Smooth muscle cell (in vitro differentiated cells): ENCODE measurements at regions not wholly inside any gene's neighbourhood (a gene's known extent, or its start where the extent isn't known, plus 50 kb on each side); places are given as distances from the start of the nearest gene placed in this dataset.
A peak's percentile ranks its signal among the peaks of the same experiment; 100 is the strongest.

Experiments used
- DNase-seq: peaks from one replicate; lab custom pipeline; 2025; ENCODE audit not compliant: unreplicated experiment; lab: John Stamatoyannopoulos, UW
- H2AFZ ChIP-seq: fragments of 200-600 bp; sonication (generic); 2 replicates; pipeline ENCODE4 v1.6.0; 2016; ENCODE audit warnings: antibody characterized with exemption, low read depth, mild to moderate bottlenecking
- H3F3A ChIP-seq: fragments of 200-600 bp; sonication (generic); 2 replicates; pipeline ENCODE4 v1.6.0; 2017; ENCODE audit warnings: antibody characterized with exemption, low read depth
- H3K27ac ChIP-seq: fragments of 200-600 bp; sonication (generic); 2 replicates; pipeline ENCODE4 v1.5.1; 2016; ENCODE audit warnings: low read depth, mild to moderate bottlenecking
- H3K27me3 ChIP-seq: fragments of 200-600 bp; sonication (generic); 2 replicates; pipeline ENCODE4 v1.6.1; 2016; ENCODE audit warnings: low read depth, mild to moderate bottlenecking
- H3K36me3 ChIP-seq: fragments of 200-600 bp; sonication (generic); 2 replicates; pipeline ENCODE4 v1.5.1; 2016; ENCODE audit warnings: low read depth
- H3K4me1 ChIP-seq: fragments of 200-600 bp; sonication (generic); 2 replicates; pipeline ENCODE4 v1.5.1; 2016; ENCODE audit warnings: low read depth
- H3K4me2 ChIP-seq: fragments of 200-600 bp; sonication (generic); 2 replicates; pipeline ENCODE4 v1.6.0; 2016; ENCODE audit warnings: mild to moderate bottlenecking
- H3K4me3 ChIP-seq: fragments of 200-600 bp; sonication (generic); 2 replicates; pipeline ENCODE4 v1.5.1; 2016; ENCODE audit warnings: mild to moderate bottlenecking
- H3K79me2 ChIP-seq: fragments of 200-600 bp; sonication (generic); 2 replicates; pipeline ENCODE4 v1.6.0; 2016; ENCODE audit warnings: low read depth, mild to moderate bottlenecking
- H3K9ac ChIP-seq: fragments of 200-600 bp; sonication (generic); 2 replicates; pipeline ENCODE4 v1.6.0; 2016; ENCODE audit warnings: low read depth
- H3K9me3 ChIP-seq: fragments of 200-600 bp; sonication (generic); replicated peaks from 2 replicates; pipeline ENCODE4 v1.5.1; 2016; ENCODE audit warnings: low read depth
- H4K20me1 ChIP-seq: fragments of 200-600 bp; sonication (generic); 2 replicates; pipeline ENCODE4 v1.6.0; 2016; ENCODE audit warnings: low read depth
- WGBS: methylation state at CpG from one replicate; pipeline ENCODE4 v1.1.7; 2016; ENCODE audit warnings: low lambda C conversion rate; 5-methylcytosine and 5-hydroxymethylcytosine counted together
- TF ChIP-seq, protein P1 (sequence below): fragments of 200-600 bp; sonication (generic); IDR thresholded peaks from 2 replicates; pipeline ENCODE4 v1.5.1; 2017; ENCODE audit warnings: borderline replicate concordance, mild to moderate bottlenecking, antibody characterized with exemption; ENCODE audit not compliant: insufficient read depth, poor library complexity, severe bottlenecking

DNA sequence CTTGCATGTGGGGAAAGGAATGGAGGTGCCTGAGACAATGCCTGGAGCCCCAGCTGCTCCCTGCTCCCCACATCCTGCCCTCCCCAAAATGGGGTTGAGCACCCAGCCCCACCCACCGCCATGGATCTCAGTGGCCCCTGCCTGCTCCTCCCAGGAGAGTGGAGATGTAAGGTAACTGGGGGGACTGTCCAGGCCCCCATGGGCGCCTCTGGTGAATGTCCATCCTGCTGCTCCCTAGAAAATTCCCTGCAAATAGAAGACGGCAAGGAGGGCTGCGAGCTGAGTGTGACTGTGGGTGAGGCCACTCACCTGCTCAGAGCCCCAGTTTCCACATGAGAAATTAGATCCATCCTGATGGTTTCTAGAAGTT, 101.6 kb downstream of the RAMP3 start:
- no peak overlapping the region for H2AFZ ChIP-seq
- H3K9ac ChIP-seq = no peak overlapping the region
- no peaks in the 10 kb centered on the region for H3F3A ChIP-seq
- H3K4me2 ChIP-seq = no peak overlapping the region
- peaks cover 11% of the 10 kb centered on the region for H3K27me3 ChIP-seq
- H3K79me2 ChIP-seq = no peaks in the 10 kb centered on the region
- no peaks in the 10 kb centered on the region for H3K9me3 ChIP-seq
- no peak overlapping the region for H3K27ac ChIP-seq
- TF ChIP-seq, protein P1, sequence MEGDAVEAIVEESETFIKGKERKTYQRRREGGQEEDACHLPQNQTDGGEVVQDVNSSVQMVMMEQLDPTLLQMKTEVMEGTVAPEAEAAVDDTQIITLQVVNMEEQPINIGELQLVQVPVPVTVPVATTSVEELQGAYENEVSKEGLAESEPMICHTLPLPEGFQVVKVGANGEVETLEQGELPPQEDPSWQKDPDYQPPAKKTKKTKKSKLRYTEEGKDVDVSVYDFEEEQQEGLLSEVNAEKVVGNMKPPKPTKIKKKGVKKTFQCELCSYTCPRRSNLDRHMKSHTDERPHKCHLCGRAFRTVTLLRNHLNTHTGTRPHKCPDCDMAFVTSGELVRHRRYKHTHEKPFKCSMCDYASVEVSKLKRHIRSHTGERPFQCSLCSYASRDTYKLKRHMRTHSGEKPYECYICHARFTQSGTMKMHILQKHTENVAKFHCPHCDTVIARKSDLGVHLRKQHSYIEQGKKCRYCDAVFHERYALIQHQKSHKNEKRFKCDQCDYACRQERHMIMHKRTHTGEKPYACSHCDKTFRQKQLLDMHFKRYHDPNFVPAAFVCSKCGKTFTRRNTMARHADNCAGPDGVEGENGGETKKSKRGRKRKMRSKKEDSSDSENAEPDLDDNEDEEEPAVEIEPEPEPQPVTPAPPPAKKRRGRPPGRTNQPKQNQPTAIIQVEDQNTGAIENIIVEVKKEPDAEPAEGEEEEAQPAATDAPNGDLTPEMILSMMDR = no peak
- H3K36me3 ChIP-seq = no peaks in the 10 kb centered on the region
- no peak overlapping the region for H3K4me3 ChIP-seq
- no peaks in the 10 kb centered on the region for H3K4me1 ChIP-seq
- WGBS = 85% methylated on average over 4 of the region's 4 CpGs
- H4K20me1 ChIP-seq = no peaks in the 10 kb centered on the region
- no peak for DNase-seq

DNA sequence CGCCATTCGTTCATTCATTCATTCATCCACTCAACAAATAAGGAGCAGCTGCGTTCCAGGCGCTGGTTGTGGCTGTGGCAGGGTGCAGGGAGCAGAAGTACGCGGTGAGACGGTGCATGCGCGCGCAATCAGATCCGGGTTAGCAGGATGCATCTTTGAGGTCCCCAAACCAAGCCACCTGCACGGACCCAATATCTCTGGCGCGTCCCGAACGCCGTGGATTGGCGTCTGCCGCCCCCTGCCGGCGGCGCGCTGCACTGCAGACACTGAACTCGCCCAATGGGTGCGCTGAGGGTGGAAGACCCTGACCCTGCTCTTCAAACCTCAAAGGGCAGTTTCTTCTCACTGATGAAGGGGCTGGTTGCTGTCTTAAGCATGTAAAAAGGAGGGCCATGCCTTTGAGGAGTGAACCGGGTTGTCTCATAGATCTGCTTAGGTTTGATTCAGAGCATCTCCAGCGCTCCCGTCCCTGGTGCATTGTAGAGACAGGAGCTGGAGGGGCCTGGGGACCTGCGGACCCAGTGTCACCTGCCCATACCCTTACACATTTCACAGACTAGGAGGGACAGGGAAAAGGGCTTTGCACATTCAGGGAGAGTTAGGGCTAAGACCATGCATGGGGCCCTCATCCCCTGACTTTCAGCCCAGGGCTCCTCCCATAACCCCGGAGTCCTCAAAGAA, 102.5 kb downstream of the RAMP3 start:
- Histone ChIP-seq H3K27ac (no peak overlapping the region), H3K36me3 (no peaks in the 10 kb centered on the region), H3F3A (no peaks in the 10 kb centered on the region), H2AFZ (no peak overlapping the region), H3K9ac (no peak overlapping the region), H3K4me2 (no peak overlapping the region), H4K20me1 (no peaks in the 10 kb centered on the region), H3K79me2 (no peaks in the 10 kb centered on the region), H3K4me1 (no peaks in the 10 kb centered on the region), H3K9me3 (no peaks in the 10 kb centered on the region), H3K4me3 (no peak overlapping the region), H3K27me3 (peaks cover 11% of the 10 kb centered on the region)
- TF ChIP-seq, protein P1 = peak; percentile 99
- 24% methylated on average over 30 of the region's 30 CpGs for WGBS
- DNase-seq = peak; percentile 4

DNA sequence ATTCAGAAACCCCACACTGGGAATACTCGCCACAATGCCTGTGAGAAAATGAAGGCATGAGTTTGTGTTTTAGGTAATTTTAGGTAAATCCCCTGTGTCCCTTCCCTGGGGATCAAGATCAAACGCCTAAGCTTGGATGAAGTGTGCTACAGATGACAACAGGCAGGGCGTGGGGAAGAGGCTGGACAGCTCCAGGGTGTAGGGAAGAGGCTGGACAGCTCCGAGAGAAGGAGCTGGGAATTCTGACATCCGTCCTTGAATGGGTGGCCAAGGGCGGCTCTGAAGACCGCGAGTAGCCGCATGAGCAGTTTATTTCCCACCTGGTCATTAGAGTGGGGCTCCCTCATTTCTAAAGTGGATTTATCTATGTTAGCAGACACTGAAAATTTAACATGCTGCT, 109.7 kb downstream of the RAMP3 start:
- Histone ChIP-seq H3K4me2 (no peak overlapping the region), H4K20me1 (no peaks in the 10 kb centered on the region), H3F3A (no peaks in the 10 kb centered on the region), H3K9me3 (no peaks in the 10 kb centered on the region), H3K79me2 (no peaks in the 10 kb centered on the region), H3K27ac (no peak overlapping the region), H3K27me3 (no peaks in the 10 kb centered on the region), H3K4me1 (no peaks in the 10 kb centered on the region), H2AFZ (no peak overlapping the region), H3K4me3 (no peak overlapping the region), H3K9ac (no peak overlapping the region), H3K36me3 (no peaks in the 10 kb centered on the region)
- no peak for DNase-seq
- WGBS = 56% methylated on average over 9 of the region's 9 CpGs
- TF ChIP-seq, protein P1 = no peak

DNA sequence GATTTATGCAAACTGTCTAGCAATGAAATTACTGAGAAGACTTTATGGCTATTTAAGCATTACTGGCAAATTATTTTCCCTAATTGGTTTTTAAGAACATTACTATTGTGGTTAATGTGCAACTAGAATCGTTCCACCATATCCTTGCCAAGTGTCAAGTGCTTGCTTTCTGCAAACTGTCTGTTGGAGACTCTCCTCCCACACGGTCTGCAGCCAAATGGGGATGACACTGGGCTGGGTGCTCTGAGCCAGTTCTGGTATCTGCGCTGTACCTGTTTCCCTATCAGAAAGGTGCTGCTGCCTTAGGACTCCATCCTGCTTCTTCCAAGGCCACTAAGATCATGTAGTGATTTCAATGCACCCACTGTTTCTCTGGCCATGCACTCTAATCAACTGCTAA, 110.4 kb downstream of the RAMP3 start:
- Histone ChIP-seq H3K4me2 (no peak overlapping the region), H3K79me2 (no peaks in the 10 kb centered on the region), H3K9me3 (no peaks in the 10 kb centered on the region), H3K9ac (no peak overlapping the region), H3F3A (no peaks in the 10 kb centered on the region), H3K36me3 (no peaks in the 10 kb centered on the region), H3K4me3 (no peak overlapping the region), H3K4me1 (no peaks in the 10 kb centered on the region), H3K27ac (no peak overlapping the region), H4K20me1 (no peaks in the 10 kb centered on the region), H2AFZ (no peak overlapping the region), H3K27me3 (no peaks in the 10 kb centered on the region)
- no peak for DNase-seq
- TF ChIP-seq, protein P1 = no peak
- WGBS = 75% methylated on average over 3 of the region's 3 CpGs
